PC-3 (cell line): ENCODE measurements at regions not wholly inside any gene's neighbourhood (a gene's known extent, or its start where the extent isn't known, plus 50 kb on each side); places are given as distances from the start of the nearest gene placed in this dataset.

Experiments
- EZH2 ChIP-seq: fragments of 300-600 bp; sonication (generic); IDR thresholded peaks from one replicate; pipeline ENCODE4 v1.6.1; 2017; ENCODE audit warnings: antibody characterized with exemption, mild to moderate bottlenecking, low read length; ENCODE audit not compliant: unreplicated experiment
- EZH2phosphoT487 ChIP-seq: fragments of 300-600 bp; sonication (generic); IDR thresholded peaks from 2 replicates; pipeline ENCODE4 v1.6.1; 2018; ENCODE audit warnings: mild to moderate bottlenecking, antibody characterized with exemption, low read length, borderline replicate concordance
- TF ChIP-seq, protein P1 (sequence below): fragments of 300-600 bp; sonication (generic); conservative IDR thresholded peaks from 2 replicates; pipeline ENCODE4 v1.5.1; 2017; ENCODE audit warnings: antibody characterized with exemption, low read depth, mild to moderate bottlenecking, low read length

DNA sequence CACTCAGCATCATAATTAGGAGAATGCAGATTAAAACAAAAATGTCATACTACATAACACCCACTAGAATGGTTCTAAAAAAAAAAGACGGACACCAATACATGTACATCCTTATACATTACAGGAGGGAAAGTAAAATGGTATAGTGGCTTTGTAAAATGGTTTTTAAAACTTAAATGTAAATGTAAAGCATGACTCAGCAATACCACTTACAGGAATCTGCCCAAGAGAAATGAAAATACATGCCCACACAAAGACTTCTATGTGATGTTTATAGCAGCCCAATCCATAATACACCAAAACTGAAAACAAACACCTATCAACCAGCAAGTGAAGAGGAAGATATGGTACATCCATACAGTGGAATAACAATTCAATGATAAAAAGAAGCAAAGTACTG, 939.1 kb upstream of the ACO1 start:
- TF ChIP-seq, protein P1, sequence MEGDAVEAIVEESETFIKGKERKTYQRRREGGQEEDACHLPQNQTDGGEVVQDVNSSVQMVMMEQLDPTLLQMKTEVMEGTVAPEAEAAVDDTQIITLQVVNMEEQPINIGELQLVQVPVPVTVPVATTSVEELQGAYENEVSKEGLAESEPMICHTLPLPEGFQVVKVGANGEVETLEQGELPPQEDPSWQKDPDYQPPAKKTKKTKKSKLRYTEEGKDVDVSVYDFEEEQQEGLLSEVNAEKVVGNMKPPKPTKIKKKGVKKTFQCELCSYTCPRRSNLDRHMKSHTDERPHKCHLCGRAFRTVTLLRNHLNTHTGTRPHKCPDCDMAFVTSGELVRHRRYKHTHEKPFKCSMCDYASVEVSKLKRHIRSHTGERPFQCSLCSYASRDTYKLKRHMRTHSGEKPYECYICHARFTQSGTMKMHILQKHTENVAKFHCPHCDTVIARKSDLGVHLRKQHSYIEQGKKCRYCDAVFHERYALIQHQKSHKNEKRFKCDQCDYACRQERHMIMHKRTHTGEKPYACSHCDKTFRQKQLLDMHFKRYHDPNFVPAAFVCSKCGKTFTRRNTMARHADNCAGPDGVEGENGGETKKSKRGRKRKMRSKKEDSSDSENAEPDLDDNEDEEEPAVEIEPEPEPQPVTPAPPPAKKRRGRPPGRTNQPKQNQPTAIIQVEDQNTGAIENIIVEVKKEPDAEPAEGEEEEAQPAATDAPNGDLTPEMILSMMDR = no peak
- no peak for TF ChIP-seq EZH2
- no peak for TF ChIP-seq EZH2phosphoT487
